ENCODE measurements at regions not wholly inside any gene's neighbourhood (a gene's known extent, or its start where the extent isn't known, plus 50 kb on each side); places are given as distances from the start of the nearest gene placed in this dataset.

DNA sequence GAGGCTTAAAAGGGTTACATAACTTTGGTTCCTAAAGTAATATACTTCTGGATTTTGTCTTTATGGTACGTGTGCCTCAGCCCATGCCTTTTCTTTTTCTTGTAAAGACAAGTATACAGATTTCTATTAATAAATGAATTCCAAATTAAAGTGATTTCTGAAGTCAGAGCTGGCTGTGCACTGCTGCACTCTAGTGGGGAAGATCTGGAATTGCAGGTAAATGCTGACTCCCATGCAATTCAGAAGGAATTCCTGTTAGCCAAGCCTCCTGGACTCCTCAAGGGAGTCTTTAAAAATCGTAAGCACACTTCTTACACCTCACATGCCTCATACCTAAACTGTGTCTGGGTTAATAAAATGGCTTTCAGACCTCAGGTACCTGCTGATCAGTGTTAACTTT, 118.4 kb upstream of the SLC7A1 start:
- Histone ChIP-seq H4K20me1 (ENCODE audit: insufficient read depth) (no peaks in the 10 kb centered on the region), H3K27ac (no peak overlapping the region), H3K36me3 (ENCODE audit: insufficient read depth) (no peaks in the 10 kb centered on the region), H3K27me3 (ENCODE audit: insufficient read depth, low read depth) (no peaks in the 10 kb centered on the region), H3K4me1 (ENCODE audit: low read depth, poor library complexity, severe bottlenecking) (no peaks in the 10 kb centered on the region), H3K79me2 (ENCODE audit: insufficient read depth, low read depth) (no peaks in the 10 kb centered on the region), H3K4me2 (no peak overlapping the region), H3K9ac (no peak overlapping the region), H3K4me3 (IDR thresholded peaks at IDR 0.05; ENCODE audit: insufficient read depth, low read depth, low read length) (no peak overlapping the region), H2AFZ (ENCODE audit: low read depth) (no peak overlapping the region)
- TF ChIP-seq, protein P1, sequence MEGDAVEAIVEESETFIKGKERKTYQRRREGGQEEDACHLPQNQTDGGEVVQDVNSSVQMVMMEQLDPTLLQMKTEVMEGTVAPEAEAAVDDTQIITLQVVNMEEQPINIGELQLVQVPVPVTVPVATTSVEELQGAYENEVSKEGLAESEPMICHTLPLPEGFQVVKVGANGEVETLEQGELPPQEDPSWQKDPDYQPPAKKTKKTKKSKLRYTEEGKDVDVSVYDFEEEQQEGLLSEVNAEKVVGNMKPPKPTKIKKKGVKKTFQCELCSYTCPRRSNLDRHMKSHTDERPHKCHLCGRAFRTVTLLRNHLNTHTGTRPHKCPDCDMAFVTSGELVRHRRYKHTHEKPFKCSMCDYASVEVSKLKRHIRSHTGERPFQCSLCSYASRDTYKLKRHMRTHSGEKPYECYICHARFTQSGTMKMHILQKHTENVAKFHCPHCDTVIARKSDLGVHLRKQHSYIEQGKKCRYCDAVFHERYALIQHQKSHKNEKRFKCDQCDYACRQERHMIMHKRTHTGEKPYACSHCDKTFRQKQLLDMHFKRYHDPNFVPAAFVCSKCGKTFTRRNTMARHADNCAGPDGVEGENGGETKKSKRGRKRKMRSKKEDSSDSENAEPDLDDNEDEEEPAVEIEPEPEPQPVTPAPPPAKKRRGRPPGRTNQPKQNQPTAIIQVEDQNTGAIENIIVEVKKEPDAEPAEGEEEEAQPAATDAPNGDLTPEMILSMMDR (conservative IDR thresholded peaks at IDR 0.05; ENCODE audit: low read depth, low read length): peak; percentile 71

DNA sequence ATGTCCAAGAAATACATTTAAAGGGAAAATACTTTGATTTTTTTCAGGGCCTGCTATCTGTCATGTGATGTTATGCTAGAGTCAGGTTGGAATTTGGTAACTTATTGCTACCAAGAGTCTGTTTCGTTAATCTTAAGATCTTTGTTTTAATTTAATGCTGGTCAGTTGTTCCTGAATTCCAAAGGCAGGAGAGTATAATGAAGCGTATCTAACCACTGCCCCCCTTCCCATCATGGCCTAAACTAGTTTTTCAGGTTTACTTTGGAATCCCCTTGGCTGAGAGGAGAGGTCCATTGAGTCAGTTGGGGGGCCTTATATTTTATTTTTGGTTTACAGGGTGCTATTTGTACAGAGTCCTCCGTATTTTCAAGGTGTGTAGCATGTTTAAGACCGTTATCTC, 116.3 kb upstream of the SLC7A1 start:
- no peaks in the 10 kb centered on the region for H4K20me1 ChIP-seq (ENCODE audit: insufficient read depth)
- no peaks in the 10 kb centered on the region for H3K36me3 ChIP-seq (ENCODE audit: insufficient read depth)
- TF ChIP-seq, protein P1 (conservative IDR thresholded peaks at IDR 0.05; ENCODE audit: low read depth, low read length): no peak
- H3K4me1 ChIP-seq (ENCODE audit: low read depth, poor library complexity, severe bottlenecking): no peaks in the 10 kb centered on the region
- H3K4me3 ChIP-seq (IDR thresholded peaks at IDR 0.05; ENCODE audit: insufficient read depth, low read depth, low read length): no peak overlapping the region
- H3K4me2 ChIP-seq: no peak overlapping the region
- no peak overlapping the region for H3K9ac ChIP-seq
- H2AFZ ChIP-seq (ENCODE audit: low read depth): no peak overlapping the region
- H3K79me2 ChIP-seq (ENCODE audit: insufficient read depth, low read depth): no peaks in the 10 kb centered on the region
- H3K27ac ChIP-seq: no peak overlapping the region
- no peaks in the 10 kb centered on the region for H3K27me3 ChIP-seq (ENCODE audit: insufficient read depth, low read depth)

DNA sequence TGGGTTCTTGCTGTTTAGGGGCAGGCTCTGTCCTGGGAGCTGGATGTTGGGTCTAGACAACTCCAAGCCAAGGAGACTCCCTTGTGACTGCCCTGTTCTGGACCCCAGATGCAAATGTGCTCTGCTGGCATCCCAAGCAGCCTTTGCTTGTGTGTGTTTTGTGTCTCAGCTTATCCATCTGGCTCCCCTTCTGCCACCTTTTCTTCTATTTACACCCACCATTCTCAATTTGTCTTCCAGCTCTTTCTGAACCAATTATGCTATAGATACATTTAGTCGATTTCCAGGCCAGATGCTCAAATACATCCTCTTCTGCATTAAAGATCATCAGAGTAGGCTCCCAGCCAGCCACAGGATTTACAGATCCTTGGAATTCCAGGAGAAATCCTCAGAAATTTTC, 115.0 kb upstream of the SLC7A1 start:
- Histone ChIP-seq H3K4me2 (no peak overlapping the region), H3K27me3 (ENCODE audit: insufficient read depth, low read depth) (no peaks in the 10 kb centered on the region), H3K36me3 (ENCODE audit: insufficient read depth) (no peaks in the 10 kb centered on the region), H3K79me2 (ENCODE audit: insufficient read depth, low read depth) (no peaks in the 10 kb centered on the region), H3K4me1 (ENCODE audit: low read depth, poor library complexity, severe bottlenecking) (no peaks in the 10 kb centered on the region), H3K9ac (no peak overlapping the region), H3K27ac (no peak overlapping the region), H4K20me1 (ENCODE audit: insufficient read depth) (no peaks in the 10 kb centered on the region), H2AFZ (ENCODE audit: low read depth) (no peak overlapping the region), H3K4me3 (IDR thresholded peaks at IDR 0.05; ENCODE audit: insufficient read depth, low read depth, low read length) (no peak overlapping the region)
- TF ChIP-seq, protein P1 (conservative IDR thresholded peaks at IDR 0.05; ENCODE audit: low read depth, low read length): no peak

DNA sequence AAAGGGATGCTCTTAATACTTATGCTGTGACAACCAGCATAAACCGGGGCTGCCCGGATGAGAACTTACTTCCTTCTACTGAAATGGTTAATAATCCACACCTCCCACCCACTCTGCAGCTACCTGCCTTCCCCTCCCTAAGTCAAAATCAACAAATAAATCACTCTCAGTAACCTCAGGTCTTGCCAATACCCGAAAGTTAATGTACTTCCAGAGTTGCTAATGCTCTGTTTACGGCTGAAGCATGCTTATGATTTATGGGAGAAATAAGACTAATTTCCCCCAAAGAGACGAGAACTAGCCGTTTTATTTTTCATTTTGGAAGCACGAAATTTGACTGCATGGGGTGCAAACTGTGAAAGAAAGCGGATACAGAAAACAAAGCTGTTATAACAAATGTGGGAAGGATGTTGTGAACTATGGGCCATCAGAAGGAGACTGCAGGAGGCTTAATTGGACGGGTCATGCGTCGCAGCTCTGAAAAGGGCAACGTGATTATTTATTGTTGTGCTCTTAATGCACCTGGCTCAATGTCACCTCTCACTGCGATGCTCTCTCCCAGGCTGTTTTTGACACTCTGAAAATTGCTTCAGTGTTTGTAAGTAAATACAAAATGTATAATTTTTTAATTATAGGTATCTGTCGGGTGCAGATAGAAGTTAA, 114.0 kb upstream of the SLC7A1 start:
- H3K27me3 ChIP-seq (ENCODE audit: insufficient read depth, low read depth): no peaks in the 10 kb centered on the region
- no peak overlapping the region for H2AFZ ChIP-seq (ENCODE audit: low read depth)
- TF ChIP-seq, protein P1 (conservative IDR thresholded peaks at IDR 0.05; ENCODE audit: low read depth, low read length): no peak
- no peaks in the 10 kb centered on the region for H3K36me3 ChIP-seq (ENCODE audit: insufficient read depth)
- no peak overlapping the region for H3K9ac ChIP-seq
- H3K27ac ChIP-seq: no peak overlapping the region
- no peak overlapping the region for H3K4me2 ChIP-seq
- H3K4me1 ChIP-seq (ENCODE audit: low read depth, poor library complexity, severe bottlenecking): no peaks in the 10 kb centered on the region
- no peaks in the 10 kb centered on the region for H3K79me2 ChIP-seq (ENCODE audit: insufficient read depth, low read depth)
- no peaks in the 10 kb centered on the region for H4K20me1 ChIP-seq (ENCODE audit: insufficient read depth)
- H3K4me3 ChIP-seq (IDR thresholded peaks at IDR 0.05; ENCODE audit: insufficient read depth, low read depth, low read length): no peak overlapping the region

Measured in KMS-11 (cell line).